Central memory CD8-positive, alpha-beta T cell (primary cell): ENCODE measurements at regions not wholly inside any gene's neighbourhood (a gene's known extent, or its start where the extent isn't known, plus 50 kb on each side); places are given as distances from the start of the nearest gene placed in this dataset.
"Not testable (repeated sequence)": the region's sequence is repeated elsewhere in the genome, so short reads cannot be mapped to it uniquely, and the experiment has no call there.

ENCODE experiments used
- ATAC-seq: fragments of 150-1000 bp; cut with Tn5 transposase; replicated peaks from 2 replicates; pipeline ENCODE4 v1.10.0; 2022; ENCODE audit warnings: mild to moderate bottlenecking, moderate FRiP score, moderate number of reproducible peaks; ENCODE audit not compliant: poor library complexity, severe bottlenecking; ENCODE audit errors: extremely low read depth
- DNase-seq, 2 donors: peaks; one replicate each; pipeline ENCODE4 v3.0.0; 2021; ENCODE audit warnings: low spot score in 2 of 2
- H3K27ac Mint-ChIP-seq: one replicate; pipeline ENCODE4 v1.8.0; 2022; ENCODE audit warnings: low read depth, mild to moderate bottlenecking, moderate library complexity, mixed read lengths
- H3K27me3 Mint-ChIP-seq: one replicate; pipeline ENCODE4 v1.8.0; 2022; ENCODE audit warnings: mixed read lengths
- H3K36me3 Mint-ChIP-seq: one replicate; pipeline ENCODE4 v1.8.0; 2022; ENCODE audit warnings: mild to moderate bottlenecking, moderate library complexity, mixed read lengths; ENCODE audit not compliant: insufficient read depth
- H3K4me1 Mint-ChIP-seq: one replicate; pipeline ENCODE4 v1.8.0; 2022; ENCODE audit warnings: mixed read lengths
- H3K4me3 Mint-ChIP-seq: one replicate; pipeline ENCODE4 v1.8.0; 2022; ENCODE audit warnings: mild to moderate bottlenecking, moderate library complexity, mixed read lengths
- H3K9me3 Mint-ChIP-seq: one replicate; pipeline ENCODE4 v1.8.0; 2022; ENCODE audit warnings: mixed read lengths

- no peaks in the 10 kb centered on the region for H3K9me3 Mint-ChIP-seq
- H3K36me3 Mint-ChIP-seq, result no peaks in the 10 kb centered on the region
- H3K4me3 Mint-ChIP-seq, result no peak overlapping the region
- no peak for DNase-seq
- H3K27ac Mint-ChIP-seq, result no peak overlapping the region
- H3K4me1 Mint-ChIP-seq, result no peaks in the 10 kb centered on the region
- H3K27me3 Mint-ChIP-seq, result no peaks in the 10 kb centered on the region
- no peak for ATAC-seq
Measured at GRCh38 chr6:10101551-10102252, 313.2 kb downstream of the TFAP2A start.

DNA sequence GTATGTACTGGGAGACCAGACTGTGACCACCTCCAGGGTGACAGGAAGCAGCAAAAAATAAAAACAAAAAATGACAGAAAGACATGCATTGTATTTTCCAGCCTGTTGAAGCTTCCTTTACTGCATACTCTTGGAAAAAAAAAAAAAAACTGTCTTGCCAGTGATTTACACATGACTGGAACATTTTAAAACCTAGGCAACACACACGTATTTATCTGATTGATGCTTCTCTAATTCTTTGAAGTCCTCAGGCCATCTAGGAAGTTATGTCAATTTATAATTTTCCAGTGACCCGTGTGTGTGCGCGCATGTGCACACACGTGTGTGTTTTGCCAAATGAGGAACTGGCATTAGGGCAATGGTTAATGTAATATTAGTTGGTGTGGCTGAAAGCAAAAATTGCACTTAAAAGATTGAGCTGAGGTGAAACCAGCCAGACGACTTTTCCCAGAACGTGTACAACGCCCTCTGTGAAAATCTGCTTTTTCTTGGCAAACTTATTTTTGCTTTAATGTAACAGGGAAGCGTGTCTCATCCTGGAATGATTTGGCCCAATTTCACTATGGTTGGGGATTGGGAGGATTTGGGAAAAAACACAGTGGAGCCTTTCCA, 315.2 kb downstream of the TFAP2A start:
- no peak overlapping the region for H3K27ac Mint-ChIP-seq
- H3K9me3 Mint-ChIP-seq, result peaks cover 4% of the 10 kb centered on the region
- DNase-seq, result no peak
- no peak overlapping the region for H3K4me3 Mint-ChIP-seq
- H3K27me3 Mint-ChIP-seq, result no peaks in the 10 kb centered on the region
- no peaks in the 10 kb centered on the region for H3K4me1 Mint-ChIP-seq
- no peak for ATAC-seq
- no peaks in the 10 kb centered on the region for H3K36me3 Mint-ChIP-seq

DNA sequence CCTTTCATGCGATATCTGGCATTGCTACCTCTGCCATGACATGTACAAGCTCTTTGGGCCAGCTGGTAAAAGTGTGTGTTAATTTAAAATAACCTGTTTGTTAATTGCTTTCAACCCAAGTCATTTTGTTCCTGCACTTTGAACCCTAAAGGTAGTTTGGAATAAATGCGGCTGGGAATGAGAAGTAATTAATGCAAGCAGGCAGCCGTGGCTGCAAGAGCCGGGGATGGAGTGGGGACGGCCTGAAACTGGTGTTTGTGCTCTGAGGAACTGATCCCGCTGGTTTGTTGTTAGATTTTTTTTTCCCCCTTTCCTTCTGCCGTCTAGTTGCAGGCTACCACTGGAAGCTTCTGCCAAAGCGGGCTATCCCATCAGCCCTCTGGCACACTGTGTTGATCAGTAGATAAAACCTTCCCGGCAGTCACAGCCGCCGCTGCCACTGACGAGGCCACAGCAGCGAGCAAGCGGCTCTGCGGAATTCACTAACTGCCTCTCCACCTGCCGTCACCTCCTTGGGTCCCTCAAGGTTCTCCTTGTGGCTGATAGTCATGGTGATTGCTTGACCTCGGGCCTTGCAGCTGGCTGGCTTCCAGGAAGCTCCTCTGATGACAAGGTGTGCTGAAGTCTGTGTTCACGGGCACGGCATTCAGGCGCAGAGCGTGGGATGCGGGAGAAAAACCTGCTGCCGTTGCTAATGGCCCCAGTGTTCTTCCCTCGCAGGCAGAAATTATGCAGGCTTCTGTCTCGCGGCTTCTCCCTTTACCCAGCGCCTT, 315.9 kb downstream of the TFAP2A start:
- Mint-ChIP-seq H3K4me3 (no peak overlapping the region), H3K9me3 (peaks cover 10% of the 10 kb centered on the region), H3K4me1 (no peaks in the 10 kb centered on the region), H3K27ac (no peak overlapping the region), H3K36me3 (no peaks in the 10 kb centered on the region), H3K27me3 (no peaks in the 10 kb centered on the region)
- no peak for ATAC-seq
- DNase-seq, result no peak

GRCh38 chr6:10093282-10093681, 321.6 kb downstream of the TFAP2A start:
- Mint-ChIP-seq H3K4me1 (no peaks in the 10 kb centered on the region), H3K4me3 (no peak overlapping the region), H3K9me3 (peaks cover 12% of the 10 kb centered on the region), H3K27ac (no peak overlapping the region), H3K27me3 (no peaks in the 10 kb centered on the region), H3K36me3 (no peaks in the 10 kb centered on the region)
- ATAC-seq, result no peak
- DNase-seq, result no peak

- H3K27me3 Mint-ChIP-seq, result no peaks in the 10 kb centered on the region
- no peaks in the 10 kb centered on the region for H3K36me3 Mint-ChIP-seq
- no peaks in the 10 kb centered on the region for H3K9me3 Mint-ChIP-seq
- no peak overlapping the region for H3K4me3 Mint-ChIP-seq
- no peak overlapping the region for H3K27ac Mint-ChIP-seq
- no peaks in the 10 kb centered on the region for H3K4me1 Mint-ChIP-seq
- DNase-seq (no peak), ATAC-seq (no peak)
Measured at GRCh38 chr6:10084111-10084986, 330.5 kb downstream of the TFAP2A start.

- H3K27me3 Mint-ChIP-seq, result no peaks in the 10 kb centered on the region
- no peaks in the 10 kb centered on the region for H3K4me1 Mint-ChIP-seq
- H3K9me3 Mint-ChIP-seq, result no peaks in the 10 kb centered on the region
- peaks cover 1% of the 10 kb centered on the region for H3K36me3 Mint-ChIP-seq
- no peak overlapping the region for H3K4me3 Mint-ChIP-seq
- H3K27ac Mint-ChIP-seq, result no peak overlapping the region
- ATAC-seq, result no peak
- no peak for DNase-seq
Measured at GRCh38 chr6:10082385-10082784, 332.5 kb downstream of the TFAP2A start.

GRCh38 chr6:10081957-10082356, 332.9 kb downstream of the TFAP2A start:
- Mint-ChIP-seq H3K4me1 (no peaks in the 10 kb centered on the region), H3K27me3 (no peaks in the 10 kb centered on the region), H3K36me3 (peaks cover 1% of the 10 kb centered on the region), H3K4me3 (no peak overlapping the region), H3K9me3 (no peaks in the 10 kb centered on the region), H3K27ac (no peak overlapping the region)
- ATAC-seq (no peak), DNase-seq (no peak)

DNA sequence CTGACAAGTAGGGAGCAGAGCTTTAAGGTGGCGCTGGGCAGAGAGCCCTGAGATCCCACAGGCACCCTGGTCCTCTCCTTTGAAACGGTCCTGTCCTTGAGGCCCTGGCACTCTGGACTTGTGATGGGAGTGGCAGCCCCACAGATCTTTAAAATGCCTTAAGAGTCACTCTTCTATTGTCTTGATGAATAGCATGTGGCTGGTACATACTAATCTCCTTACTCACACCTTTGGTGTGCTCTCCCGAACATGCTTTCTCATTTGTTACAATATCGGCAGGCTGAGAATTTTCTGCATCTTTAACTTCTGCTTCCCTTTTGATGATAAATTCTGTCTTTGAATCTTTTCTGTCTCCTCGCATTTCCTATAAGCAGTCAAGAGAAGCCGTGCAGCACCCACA, 333.8 kb downstream of the TFAP2A start:
- ATAC-seq (no peak), DNase-seq (no peak)
- peaks cover 1% of the 10 kb centered on the region for H3K36me3 Mint-ChIP-seq
- H3K4me1 Mint-ChIP-seq, result no peaks in the 10 kb centered on the region
- H3K27me3 Mint-ChIP-seq, result no peaks in the 10 kb centered on the region
- no peaks in the 10 kb centered on the region for H3K9me3 Mint-ChIP-seq
- H3K27ac Mint-ChIP-seq, result no peak overlapping the region
- H3K4me3 Mint-ChIP-seq, result no peak overlapping the region

GRCh38 chr6:10080561-10080960, 334.3 kb downstream of the TFAP2A start:
- ATAC-seq, result no peak
- Mint-ChIP-seq H3K27ac (no peak overlapping the region), H3K4me1 (no peaks in the 10 kb centered on the region), H3K27me3 (no peaks in the 10 kb centered on the region), H3K9me3 (peaks cover 3% of the 10 kb centered on the region), H3K4me3 (no peak overlapping the region), H3K36me3 (peaks cover 1% of the 10 kb centered on the region)
- DNase-seq, result no peak

DNA sequence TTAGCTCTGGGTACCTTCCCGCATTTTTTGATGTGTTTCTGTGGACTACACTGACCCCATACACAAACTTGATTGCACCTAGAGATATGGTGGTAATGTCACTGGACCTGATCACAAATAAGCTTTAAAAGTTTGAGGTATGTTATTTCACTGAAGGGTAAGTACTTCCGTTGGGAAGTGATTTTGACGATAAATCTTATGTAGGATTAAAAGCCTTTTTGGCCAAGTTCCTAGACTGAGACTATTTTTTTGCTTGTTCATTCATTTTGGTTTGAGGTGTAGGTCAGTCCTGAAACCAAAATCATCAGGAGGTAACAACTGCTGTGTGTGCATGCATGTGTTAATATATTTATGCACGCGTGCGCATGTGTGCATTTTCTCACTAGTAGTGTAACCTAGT, 336.3 kb downstream of the TFAP2A start:
- Mint-ChIP-seq H3K27ac (no peak overlapping the region), H3K9me3 (peaks cover 4% of the 10 kb centered on the region), H3K4me3 (no peak overlapping the region), H3K27me3 (no peaks in the 10 kb centered on the region), H3K4me1 (no peaks in the 10 kb centered on the region), H3K36me3 (peaks cover 1% of the 10 kb centered on the region)
- ATAC-seq, result no peak
- DNase-seq, result no peak

GRCh38 chr6:10074726-10075125, 340.1 kb downstream of the TFAP2A start:
- not testable (repeated sequence) for H3K9me3 Mint-ChIP-seq, DNase-seq, H3K27me3 Mint-ChIP-seq, H3K27ac Mint-ChIP-seq, H3K36me3 Mint-ChIP-seq, ATAC-seq, H3K4me3 Mint-ChIP-seq, H3K4me1 Mint-ChIP-seq

DNA sequence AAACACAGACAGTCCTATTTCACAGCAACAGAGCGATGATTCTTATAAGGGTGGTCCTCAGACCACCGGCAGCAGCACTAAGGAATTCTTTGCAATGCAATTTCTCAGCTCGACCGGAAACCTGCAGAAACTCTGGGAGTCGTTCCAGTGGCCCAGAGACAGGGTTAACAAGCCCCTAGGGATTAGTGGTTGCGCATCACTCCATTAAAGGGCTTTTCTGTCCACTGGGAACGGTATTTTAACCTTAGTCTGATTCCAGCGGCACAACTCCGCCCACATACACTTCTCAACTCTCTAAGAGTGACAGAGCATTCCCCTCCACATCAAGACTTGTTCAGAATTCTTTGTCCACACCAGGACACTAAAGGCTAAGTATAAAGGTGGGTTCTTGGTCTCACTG, 341.5 kb downstream of the TFAP2A start:
- no peak for DNase-seq
- Mint-ChIP-seq H3K4me3 (no peak overlapping the region), H3K36me3 (no peaks in the 10 kb centered on the region), H3K27me3 (no peaks in the 10 kb centered on the region), H3K4me1 (no peaks in the 10 kb centered on the region), H3K27ac (no peak overlapping the region), H3K9me3 (peaks cover 10% of the 10 kb centered on the region)
- ATAC-seq, result no peak
